HepG2 (cell line): ENCODE measurements at regions not wholly inside any gene's neighbourhood (a gene's known extent, or its start where the extent isn't known, plus 50 kb on each side); places are given as distances from the start of the nearest gene placed in this dataset.
"Not testable (repeated sequence)": the region's sequence is repeated elsewhere in the genome, so short reads cannot be mapped to it uniquely, and the experiment has no call there.

Experiments used
- ATAC-seq: fragments of 200-7000 bp; cut with Tn5 transposase; 3 replicates; pipeline ENCODE4 v1.9.1; 2020; ENCODE audit warnings: mild to moderate bottlenecking, moderate library complexity
- BruUV-seq: library from RNA; stranded (reverse); fragments of 400-500 nt; replicated peaks from 2 replicates; lab custom pipeline; 2021; lab: Mats Ljungman, UMichigan
- CTCF ChIA-PET: fragments of 300-600 bp; formaldehyde crosslinking; extraction: SDS; loops from one replicate; lab custom pipeline; 2021; ENCODE audit warnings: low total read pairs, inconsistent platforms, low intra/inter-chr PET ratio; lab: Yijun Ruan, JAX
- POLR2A ChIA-PET: fragments of 350-600 bp; sonication (Branson Sonifier 250); formaldehyde crosslinking; loops from one replicate; lab custom pipeline; 2020; ENCODE audit warnings: antibody characterized with exemption, inconsistent platforms; lab: Yijun Ruan, JAX
- DNase-seq: peaks from one replicate; pipeline ENCODE4 v3.0.0-alpha.2; 2015; ENCODE audit warnings: low spot score
- FAIRE-seq: peaks from 3 replicates; lab custom pipeline; 2011; peaks lifted over from hg19 to GRCh38; lab: Jason Lieb, UNC
- H2AFZ ChIP-seq: one replicate; pipeline ENCODE4 v1.6.1; 2011; ENCODE audit warnings: low read length, inconsistent platforms
- H3K27ac ChIP-seq: fragments of 300-600 bp; 3 replicates; pipeline ENCODE4 v1.8.0; 2011; ENCODE audit warnings: mixed run types, mild to moderate bottlenecking, mixed read lengths, low read length, inconsistent platforms; ENCODE audit not compliant: insufficient read depth; ENCODE audit errors: extremely low read length
- H3K27me3 ChIP-seq, 2 experiments: fragments of 200-600 bp in 1 of 2; 2 replicates in 1 of 2; 3 replicates in 1 of 2; pipeline versions ENCODE4 v1.6.0 to v1.8.0; 2011; ENCODE audit warnings: low read length in 2 of 2, mild to moderate bottlenecking in 2 of 2, moderate library complexity in 2 of 2, inconsistent platforms in 1 of 2; ENCODE audit not compliant: insufficient read depth in 2 of 2, control insufficient read depth in 1 of 2
- H3K36me3 ChIP-seq, 2 experiments: fragments of 200-600 bp in 1 of 2; replicated peaks in 1 of 2; 2 replicates in 1 of 2; 3 replicates in 1 of 2; pipeline versions ENCODE4 v1.5.1 to v1.8.0; 2011; ENCODE audit warnings: low read length in 2 of 2, inconsistent platforms in 1 of 2; ENCODE audit not compliant: insufficient read depth in 2 of 2, control insufficient read depth in 1 of 2
- H3K4me1 ChIP-seq: 2 replicates; pipeline ENCODE4 v1.5.1; 2012; ENCODE audit warnings: low read length, inconsistent platforms; ENCODE audit not compliant: insufficient read depth
- H3K4me2 ChIP-seq: 2 replicates; pipeline ENCODE4 v1.6.0; 2011; ENCODE audit warnings: low read depth, low read length, inconsistent platforms
- H3K4me3 ChIP-seq, 3 experiments: fragments of 200-600 bp in 1 of 3; sonication (generic), shearing (Covaris generic) in 1 of 3; replicated peaks in 1 of 3; 2 replicates each; pipeline ENCODE4 v1.5.1; 2011 to 2016; ENCODE audit warnings: low read length in 3 of 3, inconsistent platforms in 2 of 3, low read depth in 2 of 3, mild to moderate bottlenecking in 2 of 3, control low read depth in 1 of 3, mixed read lengths in 1 of 3; ENCODE audit not compliant: insufficient read depth in 1 of 3
- H3K79me2 ChIP-seq: one replicate; pipeline ENCODE4 v1.6.1; 2011; ENCODE audit warnings: low read length, inconsistent platforms; ENCODE audit not compliant: insufficient read depth
- H3K9ac ChIP-seq: 2 replicates; pipeline ENCODE4 v1.6.0; 2011; ENCODE audit warnings: mild to moderate bottlenecking, low read depth, low read length, inconsistent platforms; ENCODE audit not compliant: insufficient read depth
- H3K9me3 ChIP-seq: 2 replicates; pipeline ENCODE4 v1.5.1; 2012; ENCODE audit warnings: mild to moderate bottlenecking, low read length
- H4K20me1 ChIP-seq: 2 replicates; pipeline ENCODE4 v1.6.0; 2011; ENCODE audit warnings: inconsistent platforms, mild to moderate bottlenecking, low read length, moderate library complexity; ENCODE audit not compliant: insufficient read depth
- CCAR2 ChIP-seq: fragments of 200-400 bp; formaldehyde crosslinking; optimal IDR thresholded peaks from 2 replicates; pipeline ENCODE3; 2018; ENCODE audit warnings: low read depth, mild to moderate bottlenecking, low read length, moderate library complexity
- FOXK2 ChIP-seq: fragments of 450-650 bp; IDR thresholded peaks from 2 replicates; pipeline ENCODE4 v1.6.1; 2016
- MZF1 ChIP-seq: sonication (generic); formaldehyde crosslinking; IDR thresholded peaks from 2 replicates; pipeline ENCODE4 v1.8.1; 2023; ENCODE audit warnings: mild to moderate bottlenecking, missing genetic modification reagents, borderline replicate concordance
- NFIC ChIP-seq: IDR thresholded peaks from 2 replicates; pipeline ENCODE4 v1.6.1; 2012; ENCODE audit warnings: mild to moderate bottlenecking, low read length, inconsistent platforms
- RAD51 ChIP-seq: fragments of 450-650 bp; IDR thresholded peaks from 2 replicates; pipeline ENCODE4 v1.6.1; 2016; ENCODE audit warnings: borderline replicate concordance
- REXO4 ChIP-seq: sonication (generic); formaldehyde crosslinking; IDR thresholded peaks from 2 replicates; pipeline ENCODE4 v1.8.0; 2022; ENCODE audit warnings: missing genetic modification reagents, mild to moderate bottlenecking, borderline replicate concordance
- SOX5 ChIP-seq: IDR thresholded peaks from 2 replicates; pipeline ENCODE4 v1.6.1; 2016; ENCODE audit warnings: borderline replicate concordance
- TARDBP ChIP-seq: sonication (generic); formaldehyde crosslinking; IDR thresholded peaks from 2 replicates; pipeline ENCODE4 v1.8.0; 2022; ENCODE audit warnings: mild to moderate bottlenecking, missing genetic modification reagents
- ZNF136 ChIP-seq: sonication (generic); formaldehyde crosslinking; IDR thresholded peaks from 2 replicates; pipeline ENCODE4 v1.8.1; 2022; ENCODE audit warnings: low read depth, mild to moderate bottlenecking, moderate library complexity, missing genetic modification reagents
- ZNF180 ChIP-seq: sonication (generic); formaldehyde crosslinking; IDR thresholded peaks from 2 replicates; pipeline ENCODE4 v1.4.0; 2020; ENCODE audit warnings: low read depth, missing genetic modification reagents, borderline replicate concordance
- ZNF20 ChIP-seq: sonication (generic); formaldehyde crosslinking; IDR thresholded peaks from 2 replicates; pipeline ENCODE4 v1.4.0; 2020; ENCODE audit warnings: mild to moderate bottlenecking, moderate library complexity, missing genetic modification reagents
- ZNF24 ChIP-seq: fragments of 450-650 bp; IDR thresholded peaks from 2 replicates; pipeline ENCODE4 v1.6.1; 2017; ENCODE audit warnings: antibody characterized with exemption, mild to moderate bottlenecking
- ZNF263 ChIP-seq: sonication (generic); formaldehyde crosslinking; IDR thresholded peaks from 2 replicates; pipeline ENCODE4 v1.4.0; 2020; ENCODE audit warnings: missing genetic modification reagents
- ZNF296 ChIP-seq: sonication (generic); formaldehyde crosslinking; conservative IDR thresholded peaks from 2 replicates; pipeline ENCODE4 v1.5.0; 2020; ENCODE audit warnings: mild to moderate bottlenecking, missing genetic modification reagents
- ZNF331 ChIP-seq: sonication (generic); formaldehyde crosslinking; IDR thresholded peaks from 2 replicates; pipeline ENCODE4 v1.4.0; 2020; ENCODE audit warnings: missing genetic modification reagents
- ZNF44 ChIP-seq: sonication (generic); formaldehyde crosslinking; IDR thresholded peaks from 2 replicates; pipeline ENCODE4 v1.5.1; 2020; ENCODE audit warnings: mild to moderate bottlenecking, missing genetic modification reagents
- ZNF709 ChIP-seq: sonication (generic); formaldehyde crosslinking; IDR thresholded peaks from 2 replicates; pipeline ENCODE4 v1.5.0; 2020; ENCODE audit warnings: mild to moderate bottlenecking, missing genetic modification reagents
- ZNF841 ChIP-seq: sonication (generic); formaldehyde crosslinking; IDR thresholded peaks from 2 replicates; pipeline ENCODE4 v1.8.1; 2023; ENCODE audit warnings: missing genetic modification reagents, borderline replicate concordance
- WGBS: methylation state at CpG from one replicate; pipeline ENCODE4 v1.1.6; 2017; ENCODE audit warnings: low lambda C conversion rate; 5-methylcytosine and 5-hydroxymethylcytosine counted together
- in situ Hi-C: cut with HindIII; loops from 2 replicates; pipeline ENCODE4 v1.10.0; 2017; ENCODE audit warnings: low pct_unique_long_range_greater_than_20kb; ENCODE audit not compliant: extremely low pct_ligation_motif_present
- intact Hi-C: fragments of 100-400 bp; cut with micrococcal nuclease; formaldehyde crosslinking; loops from one replicate; pipeline ENCODE4 v1.10.0; 2022; ENCODE audit not compliant: unreplicated experiment

DNA sequence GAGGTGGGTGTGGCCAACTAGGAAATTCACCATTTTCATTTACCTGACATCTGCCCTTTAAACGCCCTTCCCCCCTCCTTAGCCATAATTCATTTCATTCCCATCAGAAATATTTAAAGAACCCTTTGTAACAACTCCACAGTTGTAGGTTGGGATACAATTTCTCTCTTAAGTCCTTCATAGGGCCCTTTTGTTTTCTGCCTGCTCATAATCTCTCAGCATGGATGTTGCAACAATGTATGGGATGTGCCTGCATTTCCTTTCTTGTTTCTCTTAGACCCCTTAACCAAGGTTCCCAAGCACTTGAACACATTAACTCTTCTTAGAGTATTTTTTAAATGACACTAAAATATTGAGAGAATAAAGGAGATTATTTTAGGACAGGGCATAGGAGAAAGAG is 51.7 kb upstream of the MYO10 start:
- DNase-seq (no peak), ATAC-seq (no peak)
- H2AFZ ChIP-seq, result no peak overlapping the region
- in situ Hi-C loops, result no loop called here
- peaks cover 9% of the 10 kb centered on the region for H3K4me1 ChIP-seq
- TF ChIP-seq MZF1 (CRISPR knock-in tag) (no peak), ZNF841 (CRISPR knock-in tag) (no peak), ZNF331 (no peak), ZNF263 (CRISPR knock-in tag) (no peak), ZNF24 (no peak), ZNF136 (CRISPR knock-in tag) (no peak), RAD51 (no peak), ZNF44 (CRISPR knock-in tag) (no peak), ZNF20 (CRISPR knock-in tag) (no peak), CCAR2 (no peak), FOXK2 (no peak), ZNF709 (CRISPR knock-in tag) (no peak), ZNF180 (CRISPR knock-in tag) (no peak), NFIC (no peak), ZNF296 (CRISPR knock-in tag) (no peak), REXO4 (no peak), TARDBP (CRISPR knock-in tag) (no peak), SOX5 (CRISPR knock-in tag) (no peak)
- TF ChIP-seq, all 625 proteins: peak for 0
- POLR2A ChIA-PET, result no interaction called here
- Histone ChIP-seq H3K9me3 (no peaks in the 10 kb centered on the region), H3K27ac (no peak overlapping the region), H3K4me2 (no peak overlapping the region), H3K79me2 (no peaks in the 10 kb centered on the region), H3K4me3 (no peak overlapping the region), H3K9ac (no peak overlapping the region), H3K36me3 (no peaks in the 10 kb centered on the region), H3K27me3 (peaks cover 0 to 6% of the 10 kb centered on the region in 2 experiments; a peak in 1 of 5 replicates), H4K20me1 (no peaks in the 10 kb centered on the region)
- CTCF ChIA-PET, result no interaction called here
- 3% methylated on average over 1 of the region's 1 CpG for WGBS
- no peak for FAIRE-seq
- BruUV-seq, result no TSS peak
- intact Hi-C loops, result no loop called here

DNA sequence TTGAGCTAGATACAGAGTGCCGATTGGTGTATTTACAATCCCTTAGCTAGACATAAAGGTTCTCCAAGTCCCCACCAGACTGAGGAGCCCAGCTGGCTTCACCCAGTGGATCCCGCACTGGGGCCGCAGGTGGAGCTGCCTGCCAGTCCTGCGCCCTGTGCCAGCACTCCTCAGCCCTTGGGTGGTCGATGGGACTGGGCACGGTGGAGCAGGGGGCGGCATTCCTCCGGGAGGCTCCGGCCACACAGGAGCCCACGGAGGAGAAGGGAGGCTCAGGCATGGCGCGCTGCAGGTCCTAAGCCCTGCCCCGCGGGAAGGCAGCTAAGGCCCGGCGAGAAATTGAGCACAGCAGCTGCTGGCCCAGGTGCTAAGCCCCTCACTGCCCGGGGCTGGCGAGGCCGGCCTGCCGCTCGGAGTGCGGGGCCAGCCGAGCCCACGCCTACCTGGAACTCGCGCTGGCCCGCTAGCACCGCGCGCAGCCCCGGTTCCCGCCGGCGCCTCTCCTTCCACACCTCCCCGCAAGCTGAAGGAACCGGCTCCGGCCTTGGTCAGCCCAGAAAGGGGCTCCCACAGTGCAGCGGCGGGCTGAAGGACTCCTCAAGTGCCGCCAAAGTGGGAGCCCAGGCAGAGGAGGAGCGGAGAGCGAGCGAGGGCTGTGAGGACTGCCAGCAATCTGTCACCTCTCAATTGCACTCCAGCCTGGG is 54.9 kb upstream of the MYO10 start:
- BruUV-seq, H4K20me1 ChIP-seq, H3K9ac ChIP-seq, H3K9me3 ChIP-seq, H3K4me1 ChIP-seq, intact Hi-C loops, DNase-seq, H3K27me3 ChIP-seq, POLR2A ChIA-PET, in situ Hi-C loops, H3K27ac ChIP-seq, H3K79me2 ChIP-seq, FAIRE-seq, H3K36me3 ChIP-seq, CTCF ChIA-PET, ATAC-seq, H3K4me3 ChIP-seq, H2AFZ ChIP-seq, H3K4me2 ChIP-seq: not testable (repeated sequence)
- WGBS, result 86% methylated on average over 9 of the region's 43 CpGs
